ENCODE measurements at regions not wholly inside any gene's neighbourhood (a gene's known extent, or its start where the extent isn't known, plus 50 kb on each side); places are given as distances from the start of the nearest gene placed in this dataset.

DNA sequence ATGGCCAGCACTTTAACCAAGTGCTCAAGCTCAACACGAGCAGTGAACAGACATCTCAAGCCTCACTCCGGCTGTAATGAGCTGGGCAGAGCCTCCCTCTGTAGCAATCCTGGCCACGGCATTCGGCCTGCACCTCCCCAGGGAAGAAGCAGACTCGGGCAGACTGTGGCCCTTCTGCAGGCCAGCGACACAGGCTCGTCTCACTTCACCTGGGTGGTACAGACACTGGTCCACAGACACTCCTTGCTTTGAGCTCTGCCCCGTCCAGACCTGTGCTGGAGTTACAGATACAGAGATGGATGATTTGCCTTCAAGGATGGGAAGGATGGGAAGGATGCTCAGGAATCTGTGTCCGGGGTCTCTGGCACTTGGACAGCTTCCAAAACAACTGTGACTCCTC, 300.9 kb downstream of the PREX1 start:
- Histone ChIP-seq H3K27me3 (peaks cover 0 to 14% (median 0%) of the 10 kb centered on the region in 9 donors), H3K9me3 (no peaks in the 10 kb centered on the region), H3K4me3 (no peak overlapping the region), H3K36me3 (no peaks in the 10 kb centered on the region), H3K4me1 (no peaks in the 10 kb centered on the region), H3K27ac (no peak overlapping the region)
- ATAC-seq (no peak), DNase-seq (no peak)
- intact Hi-C loops (cut with DNase I): no loop called here
- TF ChIP-seq CTCF (IDR thresholded peaks at IDR 0.05) (no peak), POLR2A (IDR thresholded peaks at IDR 0.05) (no peak)
- 63 to 74% (median 71%) methylated on average over 7 to 9 of the region's 9 CpGs for WGBS, 4 donors

DNA sequence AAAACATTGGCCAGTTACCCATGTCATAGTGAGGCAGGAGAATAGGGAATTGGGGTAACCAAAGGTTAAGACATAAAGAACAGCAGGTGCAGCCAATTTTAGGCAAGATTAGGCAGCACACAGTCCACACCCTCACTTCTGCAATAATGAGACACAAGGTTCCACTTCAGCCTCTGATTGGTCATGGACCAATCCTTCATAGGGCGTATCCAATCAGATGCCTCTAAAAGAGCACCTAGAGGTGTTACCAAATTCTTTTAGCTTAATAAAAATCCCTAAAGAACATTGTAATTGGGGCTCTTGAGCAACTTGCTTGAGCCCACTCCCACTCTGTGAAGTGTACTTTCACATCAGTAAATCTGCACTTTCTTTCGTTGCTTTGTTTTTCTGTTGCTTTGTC, 302.4 kb downstream of the PREX1 start:
- intact Hi-C loops (cut with DNase I): no loop called here
- no peak for DNase-seq
- no peak overlapping the region for H3K27ac ChIP-seq
- ATAC-seq: no peak
- WGBS, 4 donors: 89 to 95% (median 92%) methylated on average over 2 of the region's 2 CpGs
- H3K9me3 ChIP-seq: no peaks in the 10 kb centered on the region
- TF ChIP-seq CTCF (IDR thresholded peaks at IDR 0.05): no peak
- TF ChIP-seq POLR2A (IDR thresholded peaks at IDR 0.05): no peak
- H3K36me3 ChIP-seq: no peaks in the 10 kb centered on the region
- peaks cover 0 to 14% (median 0%) of the 10 kb centered on the region in 9 donors for H3K27me3 ChIP-seq
- H3K4me1 ChIP-seq: no peaks in the 10 kb centered on the region
- no peak overlapping the region for H3K4me3 ChIP-seq

DNA sequence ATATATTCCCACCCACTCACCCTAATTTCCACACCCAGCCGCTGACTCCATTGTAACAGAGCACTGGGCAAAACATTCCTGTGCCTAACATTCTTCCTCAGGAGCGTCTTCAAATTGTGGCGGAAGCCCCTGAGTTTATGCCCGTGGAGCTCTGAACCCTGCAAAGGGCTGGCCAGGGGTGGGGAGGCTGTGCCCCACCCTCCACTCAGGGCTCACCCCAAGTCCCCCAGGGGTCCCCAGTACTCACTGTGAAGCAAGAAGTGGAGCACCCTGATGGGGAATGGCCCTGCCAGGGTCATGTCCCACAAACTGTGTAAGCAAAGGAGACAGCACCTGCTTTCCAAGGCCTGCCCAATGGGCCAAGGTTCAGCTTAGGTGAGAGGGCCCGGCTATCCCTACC, 303.2 kb downstream of the PREX1 start:
- no peak for DNase-seq
- no peaks in the 10 kb centered on the region for H3K36me3 ChIP-seq
- intact Hi-C loops (cut with DNase I): no loop called here
- no peak for ATAC-seq
- H3K27ac ChIP-seq: no peak overlapping the region
- no peaks in the 10 kb centered on the region for H3K4me1 ChIP-seq
- H3K27me3 ChIP-seq: peaks cover 0 to 14% (median 0%) of the 10 kb centered on the region in 9 donors
- H3K9me3 ChIP-seq: no peaks in the 10 kb centered on the region
- no peak overlapping the region for H3K4me3 ChIP-seq
- TF ChIP-seq POLR2A (IDR thresholded peaks at IDR 0.05): no peak
- no peak for TF ChIP-seq CTCF (IDR thresholded peaks at IDR 0.05)
- 84 to 92% (median 86%) methylated on average over 5 of the region's 5 CpGs for WGBS, 4 donors

GRCh38 chr20:48523191-48523995, 304.4 kb downstream of the PREX1 start:
- no peak overlapping the region for H3K27ac ChIP-seq
- no peak for TF ChIP-seq POLR2A (IDR thresholded peaks at IDR 0.05)
- TF ChIP-seq CTCF (IDR thresholded peaks at IDR 0.05): no peak
- H3K9me3 ChIP-seq: no peaks in the 10 kb centered on the region
- no peak overlapping the region for H3K4me3 ChIP-seq
- H3K27me3 ChIP-seq: peaks cover 0 to 11% (median 0%) of the 10 kb centered on the region in 9 donors
- peak in 1 of 5 donors; percentile 43 for DNase-seq
- ATAC-seq: peak in 3 of 4 donors; percentile 57 to 83 (median 58)
- 60 to 71% (median 69%) methylated on average over 6 of the region's 6 CpGs for WGBS, 4 donors
- no peaks in the 10 kb centered on the region for H3K4me1 ChIP-seq
- intact Hi-C loops (cut with DNase I): no loop called here
- H3K36me3 ChIP-seq: no peaks in the 10 kb centered on the region
